Myocyte (in vitro differentiated cells): ENCODE measurements at regions not wholly inside any gene's neighbourhood (a gene's known extent, or its start where the extent isn't known, plus 50 kb on each side); places are given as distances from the start of the nearest gene placed in this dataset.
"Not testable (repeated sequence)": the region's sequence is repeated elsewhere in the genome, so short reads cannot be mapped to it uniquely, and the experiment has no call there.

Experiments
- DNase-seq: peaks from one replicate; pipeline ENCODE4 v3.0.0-alpha.2; 2012; ENCODE audit warnings: low read depth

DNA sequence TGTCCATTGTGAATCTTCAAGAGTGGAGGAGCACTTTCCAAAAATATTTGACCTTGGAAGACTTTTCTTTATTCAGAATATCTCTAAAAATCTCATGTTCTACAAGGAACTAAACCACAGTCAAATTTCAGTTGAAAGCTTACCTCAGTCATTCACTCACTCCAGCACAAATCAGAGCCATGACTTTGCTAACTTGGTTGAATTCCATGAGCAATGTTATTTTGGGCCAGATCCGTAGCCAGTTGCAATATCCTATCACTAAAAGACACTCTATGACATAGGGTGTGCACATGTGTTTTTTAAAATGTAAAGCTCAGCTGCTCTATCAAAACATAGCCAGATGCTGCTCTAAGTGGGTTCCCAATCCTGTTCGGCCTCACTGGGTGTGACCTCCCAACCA lies 156.1 kb upstream of the ANKRD55 start:
- DNase-seq: no peak

DNA sequence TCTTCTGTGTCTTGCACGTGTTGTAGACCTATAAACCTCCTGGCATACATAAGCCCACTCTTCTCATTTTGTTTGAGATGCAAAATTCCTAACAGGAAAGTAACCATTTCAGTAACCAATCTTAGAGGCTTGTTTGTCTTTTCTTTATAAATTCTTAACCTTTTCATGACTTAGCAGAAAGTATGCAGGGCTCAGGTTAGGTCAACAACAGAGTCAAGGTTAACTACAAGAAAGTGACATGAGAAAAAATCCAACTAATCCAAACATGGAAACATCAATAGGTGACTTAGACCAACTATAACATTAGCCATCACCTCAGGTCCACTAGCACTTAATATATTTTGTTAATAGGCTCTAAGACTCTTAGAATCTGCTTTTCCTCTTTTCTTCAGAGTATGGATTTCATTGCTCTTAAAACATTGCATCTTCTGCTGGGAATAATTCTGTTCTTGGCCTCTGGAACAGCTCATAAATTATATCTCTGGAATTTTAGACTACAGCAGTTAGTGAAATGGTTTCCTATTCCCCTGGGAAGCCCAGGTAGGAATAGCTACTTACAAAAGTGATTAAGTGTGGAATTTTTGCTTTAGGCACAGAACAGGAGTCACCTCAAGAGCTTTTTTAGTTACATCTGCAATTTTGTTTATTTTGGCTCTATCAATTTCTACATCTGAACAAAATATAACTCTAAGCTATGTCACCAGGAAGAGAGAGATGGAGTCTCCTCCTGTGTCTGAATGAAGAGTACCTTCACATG lies 155.3 kb upstream of the ANKRD55 start:
- no peak for DNase-seq

DNA sequence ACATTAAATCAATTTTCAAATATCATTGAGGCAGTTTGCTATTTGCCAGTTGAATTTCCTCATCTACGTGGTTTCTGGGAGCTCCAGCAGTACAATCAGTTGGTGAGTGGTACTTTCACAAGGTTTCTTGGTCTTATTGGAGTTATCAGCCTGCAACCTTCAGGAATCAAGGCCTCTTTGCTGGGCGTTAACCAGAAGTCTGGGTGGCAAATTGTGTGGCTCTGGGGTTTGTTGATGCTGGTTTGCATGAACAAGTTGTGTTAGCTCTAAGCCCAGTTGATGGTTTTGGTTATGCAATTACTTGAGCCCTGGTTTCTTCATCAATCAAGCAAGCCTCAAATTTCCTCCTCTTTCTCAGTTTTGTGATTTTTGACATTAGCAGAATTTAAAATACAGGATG lies 152.9 kb upstream of the ANKRD55 start:
- DNase-seq: no peak

DNA sequence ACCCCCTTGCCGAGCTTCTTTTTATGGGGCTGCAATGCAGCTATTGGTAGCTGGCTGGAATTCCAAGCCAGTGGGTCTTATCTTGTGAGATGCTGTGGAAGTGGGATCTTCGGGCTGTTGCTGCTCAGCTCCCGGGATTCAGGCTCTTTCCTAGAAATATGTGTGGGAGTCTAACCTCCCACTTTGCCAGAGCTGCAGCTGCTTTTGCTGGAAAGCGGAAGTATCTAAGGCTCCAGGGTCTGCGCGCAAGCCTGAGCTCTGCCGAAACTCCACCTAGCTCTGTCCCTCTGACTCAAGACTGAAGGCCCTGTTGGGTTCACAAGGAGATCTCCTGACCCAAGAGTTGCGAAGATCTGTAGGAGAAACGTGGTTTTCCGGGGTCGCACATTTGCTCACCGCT lies 151.1 kb upstream of the ANKRD55 start:
- DNase-seq: no peak

DNA sequence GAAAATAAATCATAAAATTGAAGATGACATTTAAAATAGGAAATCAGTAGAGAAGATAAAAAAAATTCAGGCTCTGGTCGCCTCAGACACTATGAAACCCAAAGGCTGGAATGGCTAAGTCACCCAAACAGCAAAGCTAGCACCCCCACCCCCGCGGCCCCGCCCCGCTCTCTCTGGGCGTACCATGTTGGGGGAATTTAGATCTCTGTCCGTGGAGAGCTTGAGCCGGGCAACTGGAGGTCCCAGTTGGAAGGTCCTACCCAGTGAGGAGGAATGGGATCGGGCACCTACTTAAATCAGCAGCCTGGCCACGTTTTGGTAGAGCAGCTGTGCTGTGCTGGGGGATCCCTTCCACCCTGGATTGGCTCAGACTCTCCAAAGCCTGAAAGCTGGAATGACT lies 150.6 kb upstream of the ANKRD55 start:
- DNase-seq: no peak

DNA sequence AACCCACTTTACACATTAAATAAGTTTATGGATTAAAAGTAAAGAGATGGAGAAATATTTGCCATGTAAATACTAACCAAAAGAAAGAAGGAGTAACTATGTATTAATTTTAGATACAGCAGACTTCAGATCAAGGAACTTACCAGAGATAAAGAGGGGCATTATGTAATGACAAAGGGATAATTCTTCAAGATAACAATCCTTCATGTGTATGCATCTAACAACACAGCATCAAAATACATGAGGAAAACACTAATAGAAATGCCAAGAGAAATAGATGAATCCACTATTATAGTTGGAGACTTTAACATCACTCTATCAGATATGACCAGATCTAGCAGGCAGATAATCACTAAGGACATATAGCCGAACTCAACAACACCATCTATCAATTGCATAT lies 149.8 kb upstream of the ANKRD55 start:
- no peak for DNase-seq

DNA sequence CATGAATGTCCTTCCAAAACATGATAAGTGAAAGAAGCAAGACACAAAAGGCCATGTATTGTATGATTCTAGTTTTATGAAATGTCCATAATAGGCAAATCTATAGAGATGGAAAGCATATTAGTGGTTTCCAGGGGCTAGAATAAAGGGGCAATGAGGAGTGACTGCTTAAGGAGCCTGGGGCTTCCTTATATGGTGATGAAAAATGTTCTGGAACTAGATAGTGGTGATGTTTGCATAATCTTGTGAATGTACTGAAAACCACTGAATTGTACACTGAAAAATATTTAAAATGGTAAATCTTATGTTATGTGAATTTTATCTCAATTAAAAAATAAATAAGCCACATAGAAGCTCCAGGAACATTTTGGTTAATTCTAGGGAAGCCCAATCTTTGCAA lies 144.4 kb upstream of the ANKRD55 start:
- DNase-seq: no peak

DNA sequence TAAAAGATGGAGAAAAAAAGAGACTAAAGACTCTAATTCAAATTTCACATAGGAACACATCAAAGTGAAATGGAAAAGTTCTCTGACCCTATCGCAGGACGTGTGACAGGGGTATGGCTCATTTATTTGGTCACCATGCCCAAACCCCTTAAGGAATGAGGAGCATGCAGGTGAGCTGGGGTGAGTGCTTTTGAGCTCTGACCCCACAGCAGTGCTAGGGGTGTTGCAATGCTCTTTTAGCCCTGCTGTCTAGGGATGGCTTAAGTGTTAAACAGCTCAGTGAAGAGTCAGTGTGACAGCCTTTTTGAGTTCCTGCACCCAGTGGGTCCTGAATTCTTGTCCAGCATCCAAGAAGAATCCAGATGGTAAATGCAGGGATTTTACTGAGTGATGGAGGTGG lies 143.0 kb upstream of the ANKRD55 start:
- DNase-seq: no peak

DNA sequence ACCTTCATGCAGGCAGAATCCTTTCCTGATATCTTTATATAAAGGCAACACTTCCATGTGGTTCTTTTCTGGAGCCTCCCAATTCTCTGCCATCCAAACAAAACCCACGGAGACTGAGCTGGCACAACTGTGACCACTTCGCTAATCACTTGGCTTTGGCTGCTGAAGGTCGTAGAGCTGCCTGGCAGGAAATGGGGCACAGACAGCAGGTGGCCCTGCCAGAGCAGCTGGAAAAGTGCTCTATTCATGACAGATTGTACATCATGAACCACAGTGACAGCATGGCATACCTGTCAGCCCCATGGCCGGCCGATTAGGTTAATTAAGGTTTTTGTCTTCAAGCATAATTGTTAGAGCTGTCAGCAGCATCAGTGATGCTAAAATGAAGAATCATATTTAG lies 141.9 kb upstream of the ANKRD55 start:
- DNase-seq: peak; percentile 85

DNA sequence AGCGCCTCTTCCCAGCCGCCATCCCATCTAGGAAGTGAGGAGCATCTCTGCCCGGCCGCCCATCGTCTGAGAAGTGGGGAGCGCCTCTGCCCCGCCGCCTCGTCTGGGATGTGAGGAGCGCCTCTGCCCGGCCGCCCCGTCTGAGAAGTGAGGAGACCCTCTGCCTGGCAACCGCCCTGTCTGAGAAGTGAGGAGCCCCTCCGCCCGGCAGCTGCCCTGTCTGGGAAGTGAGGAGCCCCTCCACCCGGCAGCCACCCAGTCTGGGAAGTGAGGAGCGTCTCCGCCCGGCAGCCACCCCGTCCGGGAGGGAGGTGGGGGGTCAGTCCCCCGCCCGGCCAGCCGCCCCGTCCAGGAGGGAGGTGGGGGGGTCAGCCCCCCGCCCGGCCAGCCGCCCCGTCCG lies 139.4 kb upstream of the ANKRD55 start:
- not testable (repeated sequence) for DNase-seq

DNA sequence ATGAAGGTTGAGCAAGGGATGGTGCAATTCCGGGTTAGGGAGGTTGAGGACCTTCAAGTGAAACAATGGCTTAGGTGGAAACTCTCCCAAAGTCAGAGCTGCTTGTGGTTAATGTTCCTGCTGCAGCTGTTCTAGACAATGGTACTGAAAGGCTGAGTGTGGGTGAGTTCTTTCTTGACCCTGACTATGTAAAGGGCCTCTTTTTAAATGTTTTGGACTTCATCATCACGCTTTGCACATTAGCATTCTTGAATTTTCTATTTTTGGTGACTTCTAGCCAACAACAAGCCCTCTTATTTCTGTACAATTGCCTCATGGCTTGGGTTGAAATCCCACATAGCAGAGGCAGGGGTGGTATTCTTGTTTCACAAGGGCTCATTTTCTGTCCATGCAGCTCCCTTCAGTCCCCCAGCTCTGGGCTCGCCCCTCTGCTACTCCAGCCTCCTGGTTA lies 136.3 kb upstream of the ANKRD55 start:
- DNase-seq: peak; percentile 66

DNA sequence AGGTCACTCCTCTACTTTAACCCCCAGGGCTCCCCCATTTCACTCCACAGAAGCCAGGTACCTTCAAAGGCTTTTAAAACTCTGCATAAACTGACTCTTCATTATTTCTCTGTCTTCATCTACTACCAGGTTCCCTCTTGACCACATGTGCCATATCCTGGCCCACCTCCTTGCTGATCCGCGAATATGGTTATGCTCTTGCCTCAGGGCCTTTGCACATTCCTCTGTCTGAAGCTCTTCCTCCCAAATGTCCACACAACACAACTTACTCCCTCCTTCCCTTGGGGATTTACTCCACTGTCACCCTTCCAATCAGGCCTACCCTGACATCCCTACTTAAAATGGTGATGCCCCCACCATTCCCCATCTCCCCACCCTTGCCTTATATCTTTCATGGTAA lies 134.6 kb upstream of the ANKRD55 start:
- no peak for DNase-seq

DNA sequence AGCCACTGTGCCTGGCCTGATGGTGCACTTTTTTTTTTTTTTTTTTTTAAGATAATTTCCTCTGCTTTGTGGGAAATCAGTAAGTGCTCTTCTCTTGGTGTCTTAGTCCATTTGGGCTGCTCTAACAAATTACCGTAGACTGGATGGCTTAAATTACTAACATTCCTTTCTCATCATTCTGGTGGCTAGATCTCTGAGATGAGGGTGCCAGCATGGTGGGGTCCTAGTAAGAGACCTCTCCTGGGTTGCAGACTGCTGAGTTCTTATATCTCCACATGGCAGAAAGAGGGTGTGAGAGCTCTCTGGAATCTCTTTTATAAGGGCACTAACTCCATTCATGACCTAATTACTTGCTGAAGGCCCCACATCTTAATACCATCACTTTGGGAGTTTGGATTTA lies 133.9 kb upstream of the ANKRD55 start:
- no peak for DNase-seq

DNA sequence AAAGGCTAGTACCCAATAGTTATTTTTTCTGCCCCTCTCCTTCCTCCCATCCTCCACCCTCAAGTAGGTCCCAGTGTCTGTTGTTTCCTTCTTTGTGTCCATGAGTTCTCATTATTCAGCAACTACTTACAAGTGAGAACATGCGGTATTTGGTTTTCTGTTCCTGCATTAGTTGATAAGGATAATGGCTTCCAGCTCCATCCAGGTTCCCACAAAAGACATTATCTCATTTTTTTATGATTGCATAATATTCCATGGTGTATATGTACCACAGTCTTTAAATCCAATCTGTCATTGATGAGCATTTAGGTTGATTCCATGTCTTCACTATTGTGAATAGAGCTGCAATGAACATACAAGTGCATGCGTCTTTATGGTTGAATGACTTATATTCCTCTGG lies 128.3 kb upstream of the ANKRD55 start:
- DNase-seq: no peak

DNA sequence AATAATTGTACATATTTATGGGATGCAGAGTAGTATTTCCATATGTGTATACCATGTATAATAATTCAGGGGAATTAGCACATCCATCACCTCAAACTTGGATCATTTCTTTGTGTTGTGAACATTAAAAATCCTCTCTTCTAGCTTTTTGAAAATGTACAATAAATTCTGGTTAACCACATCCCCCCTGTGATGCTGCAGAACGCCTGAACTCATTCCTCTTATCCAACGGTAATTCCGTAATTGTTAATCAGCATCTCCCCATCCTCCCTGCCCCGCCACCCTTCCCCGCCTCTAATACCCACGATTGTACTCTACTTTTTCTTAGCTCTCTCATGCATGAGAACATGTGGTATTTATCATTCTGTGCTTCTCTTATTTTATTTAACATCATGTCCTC lies 127.7 kb upstream of the ANKRD55 start:
- DNase-seq: no peak

DNA sequence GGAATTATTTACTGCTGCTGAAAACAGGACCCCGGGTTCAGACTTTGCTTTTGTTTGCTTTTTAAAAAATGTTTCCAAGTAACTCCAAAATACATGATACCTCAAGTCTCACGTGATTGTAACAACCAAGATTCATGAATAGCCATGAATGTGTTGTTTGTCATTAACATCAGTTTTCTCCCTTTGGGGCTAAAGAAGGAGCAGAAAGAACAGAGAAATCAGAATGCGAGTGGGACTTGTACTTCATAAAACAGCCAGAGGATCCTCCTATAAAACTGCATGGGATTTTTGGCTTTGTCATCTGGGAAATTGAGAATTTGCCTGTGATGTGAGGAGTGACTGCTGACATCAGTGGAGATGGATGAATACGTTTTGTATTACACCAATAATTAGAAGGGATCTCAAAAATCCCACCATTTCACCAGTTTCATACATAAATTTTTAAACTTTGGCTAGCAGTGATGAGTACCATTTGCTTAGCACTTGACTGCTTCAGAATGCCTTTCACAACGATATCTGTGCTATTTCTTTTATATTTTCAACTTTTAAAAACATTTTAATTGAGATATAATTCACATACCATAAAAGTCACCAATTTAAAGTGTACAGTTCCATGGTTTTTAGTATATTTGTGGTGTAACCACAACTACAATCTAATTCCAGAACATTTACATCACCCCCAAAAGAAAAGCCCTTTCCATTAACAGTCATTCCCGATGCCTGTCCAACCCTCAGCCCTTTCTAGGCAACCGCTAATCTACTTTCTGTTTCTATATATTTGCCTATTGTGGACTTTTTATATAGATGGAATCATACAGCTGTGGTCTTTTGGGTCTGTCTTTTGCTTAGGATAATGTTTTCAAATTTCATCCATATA lies 126.9 kb upstream of the ANKRD55 start:
- no peak for DNase-seq

DNA sequence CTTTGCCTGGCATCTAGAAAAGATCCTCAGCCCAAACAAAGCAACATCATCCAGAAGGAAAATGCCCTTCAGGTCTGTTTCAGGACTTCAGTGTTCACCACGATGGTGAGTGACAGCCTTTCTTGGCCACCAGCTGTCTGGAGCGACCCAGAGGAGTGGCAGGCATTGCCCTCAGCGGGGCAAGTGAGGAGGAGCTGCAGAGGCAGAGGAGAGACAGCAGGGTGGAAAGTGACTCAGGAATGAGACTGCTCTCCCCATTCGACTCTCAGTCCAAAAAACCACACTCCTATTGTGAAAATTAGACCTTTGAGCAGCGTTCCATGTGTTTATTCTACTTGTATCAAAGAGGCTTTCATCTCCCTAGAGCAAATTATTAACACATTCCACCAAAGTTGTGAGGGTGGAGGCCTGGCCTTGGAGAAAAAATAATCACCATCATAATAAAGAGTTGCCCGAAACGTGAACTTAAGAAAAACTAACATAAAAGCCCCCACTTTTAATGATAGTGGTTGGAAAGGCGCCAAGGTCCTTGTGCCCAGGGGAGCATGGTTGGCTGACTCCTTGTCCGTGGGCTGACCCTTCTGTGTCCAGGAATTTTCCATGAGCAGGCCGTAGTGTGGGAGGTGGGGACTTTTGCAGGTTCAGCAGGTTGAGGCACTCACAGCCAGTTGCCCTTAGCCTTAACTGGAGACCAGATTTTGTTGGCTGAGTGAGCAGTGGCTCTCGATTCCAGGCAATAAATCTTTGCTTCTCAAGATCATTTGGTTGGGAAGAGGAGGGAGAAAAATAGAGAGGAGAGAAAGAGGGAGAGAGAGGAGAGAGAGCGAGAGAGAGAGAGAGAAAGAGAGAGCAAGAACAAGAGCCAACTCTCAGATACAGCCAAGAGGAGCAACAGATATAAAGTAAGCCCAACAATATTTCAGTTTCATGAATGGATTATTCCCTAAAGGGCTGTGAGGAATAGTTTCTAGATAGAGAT lies 125.9 kb upstream of the ANKRD55 start:
- DNase-seq: peak; percentile 93

DNA sequence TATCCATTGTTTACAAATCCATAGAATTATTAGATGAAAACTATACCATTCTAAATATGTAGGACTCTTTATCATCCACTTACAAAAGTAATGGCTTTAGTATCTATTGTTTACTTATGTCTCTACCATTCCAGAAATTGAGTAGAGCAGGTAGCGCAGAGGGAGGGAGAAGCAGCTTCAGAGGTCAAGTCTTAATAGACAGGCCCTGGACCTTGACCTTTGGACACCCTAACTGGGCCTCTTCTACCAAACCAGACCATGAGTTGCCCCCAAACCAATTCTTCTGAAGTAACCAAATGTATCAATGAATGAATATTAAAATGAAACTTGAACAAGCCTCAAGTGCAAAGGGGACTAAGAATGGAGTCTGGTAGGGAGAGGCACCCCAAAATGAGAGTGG lies 124.9 kb upstream of the ANKRD55 start:
- no peak for DNase-seq

DNA sequence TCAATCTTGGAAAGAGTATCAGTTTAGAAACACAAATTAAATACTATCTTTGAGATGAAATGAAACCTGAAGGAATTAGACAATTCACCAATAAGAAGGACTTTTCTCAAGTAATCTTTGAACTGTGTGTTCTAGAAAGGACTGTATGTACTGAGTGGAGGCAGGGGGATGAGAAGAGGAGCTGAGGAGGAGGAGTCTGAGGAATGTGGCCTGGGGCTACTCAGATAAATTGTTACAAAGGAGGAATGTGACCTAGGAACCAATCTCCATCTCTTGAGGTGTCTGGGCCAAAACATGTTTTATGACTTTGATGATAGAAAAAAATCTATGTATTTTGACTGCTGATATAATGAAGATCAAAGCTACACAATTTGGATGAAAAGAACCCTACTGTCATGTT lies 124.3 kb upstream of the ANKRD55 start:
- no peak for DNase-seq

DNA sequence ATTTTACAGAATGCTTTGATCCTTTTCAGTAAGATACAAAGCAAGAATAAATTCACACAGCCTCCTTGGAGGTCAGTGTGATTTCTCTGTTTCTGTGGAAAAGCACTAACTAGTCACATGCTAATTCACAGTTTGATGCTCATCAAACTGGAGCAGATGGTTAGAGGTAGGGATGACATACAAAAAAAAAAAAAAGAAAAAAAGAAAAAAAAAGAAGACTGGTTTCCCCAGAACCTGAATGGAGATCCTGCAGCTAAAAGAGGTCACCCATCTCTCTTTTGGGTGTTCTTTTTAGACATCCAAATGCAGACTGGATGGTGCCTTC lies 123.7 kb upstream of the ANKRD55 start:
- DNase-seq: no peak

DNA sequence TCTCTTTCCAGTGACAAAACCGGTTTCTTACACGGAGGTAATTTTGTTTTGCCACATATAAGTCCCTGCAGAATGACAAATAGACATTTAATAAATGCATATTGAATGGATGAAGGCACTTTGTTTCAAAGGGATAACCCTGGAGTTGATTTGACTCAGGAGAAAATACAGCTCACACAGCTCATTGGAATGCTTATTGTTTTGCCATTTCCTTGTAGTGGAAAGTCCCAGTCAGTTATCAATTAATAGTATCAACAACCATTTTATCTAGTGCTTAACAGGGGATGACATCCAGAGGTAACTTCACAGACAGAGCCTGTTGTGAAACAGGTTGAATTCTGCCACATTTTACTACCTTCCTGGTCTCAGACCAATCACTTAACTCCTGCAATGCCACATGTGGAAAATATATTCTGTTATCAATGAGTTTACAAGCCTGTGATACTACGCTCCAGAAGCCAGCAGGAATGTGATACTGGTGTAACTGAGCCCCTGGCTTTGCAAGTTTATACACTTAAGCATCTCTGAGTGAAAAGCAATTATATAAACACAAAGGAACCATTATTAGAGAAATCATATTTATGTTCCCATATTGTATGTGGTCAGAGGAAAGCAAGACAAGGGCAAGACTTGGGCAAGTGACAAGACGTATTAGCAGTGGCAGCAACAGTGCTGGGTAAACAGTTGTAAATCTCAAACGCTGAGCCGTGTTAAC lies 123.1 kb upstream of the ANKRD55 start:
- no peak for DNase-seq
